ENCODE measurements at regions not wholly inside any gene's neighbourhood (a gene's known extent, or its start where the extent isn't known, plus 50 kb on each side); places are given as distances from the start of the nearest gene placed in this dataset.

DNA sequence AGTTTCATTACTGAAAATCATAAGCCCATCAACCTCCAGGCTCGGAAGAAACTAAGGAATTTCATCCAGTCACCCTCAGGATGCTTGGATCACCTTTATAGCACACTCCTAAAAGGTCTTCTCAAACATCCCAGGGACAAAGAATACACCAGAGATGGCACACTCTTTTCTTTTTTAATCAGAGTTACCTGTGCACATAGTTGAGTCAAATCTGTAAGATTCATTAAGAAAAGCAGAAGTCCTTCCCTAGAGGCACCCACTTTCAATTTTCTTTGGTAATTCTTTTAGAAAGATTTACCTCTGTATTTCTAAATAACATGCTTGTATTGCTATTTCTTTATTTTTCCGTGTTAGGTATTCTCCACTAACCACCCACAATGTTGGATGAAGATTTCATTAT, 50.6 kb upstream of the IL6 start:
- no peak for DNase-seq

DNA sequence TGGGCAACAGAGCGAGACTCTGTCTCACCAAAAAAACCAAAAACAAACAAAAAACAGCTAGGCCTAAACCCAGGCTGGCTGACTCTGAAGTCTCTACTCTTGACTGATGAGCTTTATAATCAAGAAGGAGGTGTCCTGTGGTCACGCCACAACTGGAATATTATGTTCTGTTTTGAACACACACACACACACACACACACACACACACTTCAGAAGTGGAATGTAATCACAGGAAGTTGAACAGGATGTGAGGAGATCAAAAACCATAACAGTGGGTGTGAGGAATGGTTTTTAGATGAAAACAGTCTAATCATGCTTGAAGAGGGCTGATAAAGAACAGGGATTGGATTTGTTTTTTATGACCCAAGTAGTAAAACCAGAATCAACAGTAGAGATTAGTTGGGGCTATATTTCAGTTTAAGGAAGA, 51.1 kb upstream of the IL6 start:
- no peak for DNase-seq

DNA sequence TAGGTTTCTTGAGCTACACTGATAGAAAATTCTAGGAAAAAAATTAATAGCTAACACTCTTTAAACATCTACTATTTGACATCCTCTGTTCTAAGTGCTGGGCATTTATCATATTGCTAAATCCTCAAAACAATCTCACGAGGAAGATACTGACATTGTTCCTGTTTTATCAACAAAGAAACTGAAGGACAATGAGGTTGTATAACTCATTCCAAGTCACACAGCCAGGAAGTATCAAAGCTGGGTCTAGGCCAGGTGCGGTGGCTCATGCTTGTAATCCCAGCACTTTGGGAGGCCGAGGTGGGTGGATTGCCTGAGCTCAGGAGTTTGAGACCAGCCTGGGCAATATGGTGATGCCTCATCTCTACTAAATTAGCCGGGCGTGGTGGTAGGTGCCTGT, 51.6 kb upstream of the IL6 start:
- DNase-seq: no peak

DNA sequence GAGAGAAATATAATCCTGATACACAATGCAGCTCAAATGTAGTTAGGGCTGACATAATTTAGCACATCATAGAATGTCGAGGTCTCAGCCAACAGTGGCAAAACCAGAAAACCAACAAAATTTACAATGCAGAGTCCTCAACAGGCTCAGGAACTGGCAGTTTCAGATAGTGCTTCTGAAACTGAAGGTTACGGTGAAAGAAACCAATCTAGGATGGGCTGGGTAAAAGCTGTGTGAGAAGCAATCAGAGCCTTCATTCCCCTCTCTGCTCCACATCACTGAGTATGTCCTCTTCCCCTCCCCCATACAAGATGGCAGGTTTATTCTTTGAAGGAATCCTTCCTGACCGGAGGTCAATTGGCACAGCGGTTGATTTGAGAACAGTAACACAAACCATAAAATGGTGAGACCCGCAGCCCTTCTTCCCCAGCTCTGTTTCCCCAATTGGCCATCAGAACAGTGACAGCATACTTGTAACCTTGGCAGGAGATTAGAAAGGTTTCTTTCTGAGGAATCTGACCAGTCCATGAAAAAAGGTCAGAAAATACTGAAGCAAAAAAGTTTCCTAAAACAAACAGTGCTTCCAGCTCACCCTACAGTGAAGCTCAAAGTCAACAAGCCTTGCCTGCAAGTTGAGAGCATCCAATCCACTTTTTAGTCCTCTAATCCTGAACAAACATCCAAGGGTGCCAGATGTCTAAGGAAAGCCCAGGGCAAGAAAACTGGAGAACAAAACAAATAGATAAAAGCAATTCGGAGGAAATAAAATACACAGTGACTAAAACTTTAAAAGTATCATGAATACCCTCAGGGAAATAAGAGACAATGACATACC, 53.9 kb upstream of the IL6 start:
- peak in 1 of 2 experiments; percentile 14 for DNase-seq

DNA sequence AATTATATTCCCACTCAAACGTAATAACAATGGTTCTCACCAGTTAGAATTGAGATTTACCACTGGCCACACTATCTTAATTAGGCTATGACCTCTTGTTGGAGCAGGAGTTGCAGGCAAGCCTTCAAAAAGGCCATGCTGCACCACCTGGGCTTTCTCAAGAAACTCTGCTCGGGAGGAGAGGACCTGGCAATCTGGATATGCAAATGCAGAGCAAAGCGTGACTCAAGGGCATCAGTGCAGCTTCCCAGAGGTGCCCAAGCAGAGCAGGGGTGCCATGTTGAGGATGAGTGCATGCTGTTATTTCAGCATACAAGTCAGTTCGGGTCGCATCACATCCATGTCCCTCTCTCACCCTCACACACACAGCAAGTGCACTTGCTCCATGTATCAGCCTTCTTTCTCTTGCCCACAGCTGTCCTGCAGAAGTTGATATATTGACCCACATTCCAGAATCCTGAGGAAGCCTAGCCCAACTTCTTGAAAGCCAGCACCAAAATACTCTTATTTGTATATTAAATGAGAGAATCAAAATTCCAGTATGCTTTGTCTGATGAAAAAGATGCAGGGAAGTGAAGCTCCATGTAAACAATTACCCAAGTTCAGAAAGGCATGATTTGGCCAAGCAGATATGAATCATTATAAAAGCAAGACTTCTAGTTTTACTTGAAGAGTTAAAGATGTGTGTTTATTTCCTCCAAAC, 55.7 kb upstream of the IL6 start:
- DNase-seq: no peak

DNA sequence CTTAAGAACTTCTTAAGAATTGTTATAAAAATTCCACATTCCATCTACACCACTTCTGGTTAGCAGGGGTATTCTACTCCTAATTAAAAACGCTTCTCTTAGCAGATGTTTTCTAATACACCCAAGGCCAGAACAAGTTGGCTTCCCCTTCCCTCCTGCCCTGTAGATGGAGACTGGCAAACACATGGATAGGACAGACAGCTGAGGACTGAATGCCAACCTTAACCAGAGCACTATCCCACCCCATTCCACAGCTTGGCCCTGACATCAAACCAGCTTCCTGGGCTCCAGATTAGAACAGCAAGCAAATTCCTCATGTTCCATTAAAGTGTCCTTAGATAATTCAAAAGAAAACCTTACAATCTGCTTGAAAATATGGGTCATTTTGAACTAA, 56.6 kb upstream of the IL6 start:
- DNase-seq: no peak

DNA sequence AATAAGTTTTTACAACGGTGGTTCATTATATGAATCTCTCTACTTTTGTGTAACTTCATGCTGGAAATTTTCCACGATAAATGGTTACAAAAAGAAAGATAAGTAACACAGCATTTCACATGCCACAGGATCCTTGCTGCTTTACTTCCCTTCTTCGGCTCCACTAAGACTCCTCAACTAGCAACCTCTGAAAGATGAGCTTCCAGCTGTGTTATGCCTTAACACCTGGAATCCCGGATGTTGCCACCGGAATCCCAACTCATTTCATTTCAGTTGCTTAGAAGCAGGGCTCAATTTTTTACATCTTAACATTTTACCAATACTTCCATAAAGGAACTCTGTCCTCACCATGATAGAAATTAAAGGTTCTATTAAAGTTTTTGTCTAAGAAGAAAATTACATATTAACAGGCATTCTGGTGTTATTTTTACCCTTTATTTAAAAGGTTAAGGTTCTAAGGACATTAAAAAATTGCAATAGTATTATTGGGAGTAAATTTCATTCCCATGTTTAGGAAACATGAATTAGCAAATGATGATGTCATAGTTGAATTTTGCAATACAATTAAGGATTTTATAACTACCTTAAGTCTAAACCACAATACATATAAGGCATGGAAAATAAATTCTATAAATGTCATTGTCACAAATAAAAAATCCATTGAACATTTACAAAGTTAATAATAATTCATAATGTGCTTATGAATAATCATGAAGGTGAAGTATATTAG, 57.1 kb upstream of the IL6 start:
- DNase-seq: no peak

DNA sequence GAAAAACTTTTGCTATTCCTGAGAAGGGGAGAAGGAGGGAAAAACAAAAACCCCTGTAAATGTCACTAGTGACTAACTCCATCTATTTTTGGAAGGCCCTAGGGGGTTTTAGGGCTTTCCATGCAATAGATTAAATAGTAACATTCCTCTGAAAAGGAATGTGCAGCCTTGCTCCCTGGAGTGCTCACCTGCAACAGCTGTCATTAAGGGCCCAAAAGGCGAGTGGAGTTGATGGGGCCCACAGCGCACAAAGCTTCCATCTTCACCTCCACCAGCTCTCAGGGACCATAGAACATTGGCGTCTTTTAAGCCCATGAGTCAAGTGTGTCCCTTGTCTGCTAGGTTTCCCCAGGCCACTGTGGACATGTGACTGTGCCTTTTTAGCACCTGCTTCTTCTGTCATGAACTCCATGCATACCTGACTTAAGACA, 58.0 kb upstream of the IL6 start:
- DNase-seq: no peak

DNA sequence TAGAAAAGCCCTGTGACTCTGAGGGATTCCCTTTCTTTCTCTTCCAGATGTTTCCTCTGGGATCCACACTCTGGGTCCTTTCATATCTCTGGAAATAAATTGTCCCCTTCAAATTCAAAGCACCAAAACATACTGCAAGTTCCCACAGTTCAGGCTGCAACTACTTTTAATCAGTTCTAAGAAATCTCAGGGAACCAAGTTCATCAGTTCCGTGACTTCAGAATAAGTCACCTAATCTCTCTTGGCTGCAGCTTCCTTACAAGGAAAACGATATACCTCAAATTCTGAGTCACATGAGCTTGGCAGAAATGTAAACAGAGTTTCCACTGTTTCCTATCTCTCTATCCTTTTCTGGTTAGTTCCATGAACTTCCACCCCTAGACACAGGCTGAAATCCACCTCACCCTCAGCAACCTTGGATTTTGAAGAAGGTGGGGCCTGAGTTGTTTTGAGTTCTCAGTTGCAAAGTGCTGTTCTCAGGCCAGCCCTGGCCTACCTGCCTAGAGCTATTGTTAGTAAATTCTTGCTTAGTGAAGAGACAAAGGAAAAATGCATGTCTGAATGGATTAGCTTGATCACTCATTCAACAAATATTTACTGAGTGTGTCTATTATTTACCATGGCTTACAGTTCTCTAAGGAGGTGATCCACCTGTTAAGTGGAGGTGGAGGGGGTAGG, 59.3 kb upstream of the IL6 start:
- DNase-seq: no peak

DNA sequence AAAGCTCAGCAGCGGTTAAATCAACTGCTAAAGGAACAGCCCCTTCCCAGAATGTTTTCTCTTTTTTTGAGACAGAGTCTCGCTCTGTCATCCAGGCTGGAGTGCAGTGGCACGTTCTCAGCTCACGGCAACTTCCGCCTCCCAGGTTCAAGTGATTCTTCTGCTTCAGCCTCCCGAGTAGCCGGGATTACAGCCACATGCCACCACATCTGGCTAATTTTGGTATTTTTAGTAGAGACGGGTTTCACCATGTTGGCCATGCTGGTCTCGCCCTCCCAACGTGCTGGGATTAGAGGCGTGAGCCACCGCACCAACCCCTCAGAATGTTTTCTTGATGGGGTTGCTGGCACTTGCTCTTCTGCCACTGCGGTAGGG, 59.8 kb upstream of the IL6 start:
- DNase-seq: no peak

DNA sequence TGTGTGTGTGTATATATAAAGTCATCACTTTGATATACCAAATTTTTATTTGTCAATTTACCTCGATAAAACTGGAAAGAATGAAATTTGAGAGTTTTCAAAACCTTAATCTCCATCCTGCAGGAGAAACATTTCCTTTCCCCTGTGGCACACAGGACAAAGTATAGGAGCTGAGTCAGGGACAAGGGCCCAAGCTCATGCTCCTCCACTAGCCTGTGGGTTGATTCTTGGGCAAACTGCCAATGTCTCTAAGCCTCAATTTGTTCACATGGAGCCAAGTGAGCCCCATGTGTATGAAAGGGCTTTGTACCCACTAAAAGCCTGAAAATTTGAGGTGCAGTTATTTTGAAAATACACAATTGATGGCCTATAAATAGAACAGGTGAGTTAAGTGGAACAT, 60.3 kb upstream of the IL6 start:
- DNase-seq: peak in 1 of 2 experiments; percentile 16

DNA sequence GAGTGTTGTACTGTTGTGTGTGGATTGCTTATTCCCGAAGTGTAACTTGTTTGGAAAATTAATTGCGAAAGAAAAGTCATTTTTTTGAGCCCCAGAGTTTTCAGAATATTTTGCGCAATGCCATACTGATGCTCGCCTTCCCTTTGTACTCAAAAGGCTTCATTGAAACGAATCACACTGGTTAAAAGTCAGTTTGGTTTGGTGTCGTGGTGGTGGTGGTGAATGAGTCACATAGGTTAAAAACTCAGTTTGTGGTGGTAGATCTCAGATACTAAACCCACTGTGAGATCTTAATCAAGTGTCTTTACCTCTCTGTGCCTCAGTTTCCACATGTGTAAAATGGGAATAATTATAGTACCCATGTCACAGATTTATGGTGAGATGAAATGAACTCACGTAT, 61.1 kb upstream of the IL6 start:
- no peak for DNase-seq

DNA sequence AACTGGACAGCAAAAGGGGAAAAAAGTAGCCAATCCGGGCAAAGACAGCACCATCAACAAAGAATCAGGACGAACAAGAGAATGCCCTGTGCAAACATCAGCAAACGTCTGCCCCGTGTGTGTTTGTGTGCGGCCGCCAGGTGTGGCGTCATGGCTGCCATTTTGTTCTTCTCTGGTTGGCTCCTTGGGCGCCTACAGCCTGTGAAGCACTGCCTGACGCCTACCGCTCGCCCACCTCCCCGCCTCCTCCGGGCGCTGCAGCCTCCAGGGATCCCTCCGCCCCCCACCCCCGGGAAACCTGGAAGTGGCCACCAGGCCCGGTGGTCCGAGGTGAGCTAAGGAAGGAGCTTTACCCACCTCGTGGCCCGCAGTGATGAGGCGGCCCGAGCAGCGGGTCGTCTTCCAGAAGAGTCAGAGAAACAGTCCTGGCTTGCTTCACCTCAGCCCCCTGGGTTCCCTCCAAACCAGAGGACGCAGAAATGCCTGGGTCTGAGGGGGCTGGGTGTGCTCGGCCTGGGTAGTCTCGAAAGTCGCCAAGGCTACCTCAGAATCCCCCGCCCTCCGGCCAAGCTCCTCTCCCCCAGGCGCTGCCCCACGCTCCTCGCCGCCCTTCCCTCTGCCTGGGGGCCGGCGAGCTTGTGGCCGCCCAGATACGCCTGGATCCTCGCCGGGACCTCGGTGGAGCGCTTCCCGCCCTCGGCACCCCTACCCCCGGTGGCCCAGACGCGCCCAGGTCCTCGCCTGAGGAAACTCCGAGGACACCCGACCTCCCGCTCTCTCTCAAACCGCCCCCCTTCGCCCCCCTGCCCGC, 61.8 kb upstream of the IL6 start:
- DNase-seq: no peak

DNA sequence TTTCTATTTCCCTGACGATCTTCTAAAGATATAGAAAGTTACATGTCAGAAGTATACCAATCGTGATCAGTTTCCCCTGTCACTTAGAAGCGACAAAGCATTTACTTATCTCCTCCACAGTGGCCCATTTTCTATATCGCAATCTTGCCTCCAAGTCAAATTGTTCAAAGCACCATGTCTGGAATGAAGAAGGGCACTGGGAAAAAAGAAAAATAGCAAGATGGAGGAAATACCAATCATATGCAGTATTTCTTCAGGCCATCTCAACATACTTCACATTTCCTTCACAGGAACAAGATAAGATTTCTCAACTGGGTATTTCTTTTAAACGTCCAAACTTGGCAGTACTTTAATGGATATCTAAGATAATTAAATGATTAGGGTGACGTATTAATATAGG, 63.3 kb upstream of the IL6 start:
- DNase-seq: no peak

DNA sequence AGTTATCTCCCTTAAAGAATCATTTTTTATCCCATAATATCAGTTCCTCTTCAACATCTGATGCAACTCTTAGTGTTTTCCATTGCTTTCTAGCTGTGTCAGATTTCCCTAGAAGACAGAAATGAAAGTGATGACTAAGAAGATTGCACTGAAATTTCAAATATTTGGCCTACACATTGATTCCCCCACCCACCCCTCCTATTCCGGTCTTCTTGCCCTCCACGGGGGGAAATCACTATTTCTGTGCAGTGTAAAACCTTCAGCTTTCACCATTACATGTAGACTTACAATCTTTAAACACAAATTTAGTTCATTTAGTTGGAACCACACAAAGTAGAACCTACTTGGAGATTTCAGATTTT, 63.7 kb upstream of the IL6 start:
- DNase-seq: no peak

DNA sequence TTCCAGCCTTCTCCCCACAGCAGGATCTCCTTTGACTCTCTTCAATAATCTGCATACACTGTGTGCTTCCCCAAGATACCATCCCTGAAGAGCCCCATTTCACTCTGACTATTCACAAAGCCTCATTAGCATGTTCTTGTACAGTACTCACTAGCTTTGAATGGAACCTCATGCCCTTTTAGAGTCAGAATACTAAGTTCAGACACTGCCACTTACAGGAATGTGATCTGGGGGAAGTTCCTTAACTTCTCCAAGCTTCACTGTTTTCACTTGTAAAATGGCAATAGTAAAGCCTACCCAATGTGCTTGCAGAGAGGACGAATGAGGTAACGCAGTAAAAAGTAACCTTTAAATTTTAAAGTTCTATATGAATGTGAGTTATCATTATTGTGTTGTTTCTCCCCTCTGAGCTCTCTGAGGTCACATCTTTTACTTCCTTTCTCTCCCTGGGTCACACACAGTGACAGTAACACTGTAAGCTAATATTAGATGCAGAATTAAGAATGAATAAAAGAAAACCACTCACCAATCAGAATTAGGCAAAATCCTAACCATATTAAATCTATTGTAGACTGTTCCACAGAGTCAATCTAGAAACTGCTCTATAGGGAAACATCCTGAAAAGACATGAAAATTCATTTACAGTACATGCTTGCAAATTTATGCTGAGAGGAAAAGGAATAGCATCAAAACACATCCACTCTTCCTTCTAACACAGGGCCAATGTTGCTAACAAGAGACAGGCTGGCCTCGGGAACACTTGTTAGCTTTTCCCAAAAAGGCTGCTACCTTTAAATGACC, 64.2 kb upstream of the IL6 start:
- DNase-seq: no peak

DNA sequence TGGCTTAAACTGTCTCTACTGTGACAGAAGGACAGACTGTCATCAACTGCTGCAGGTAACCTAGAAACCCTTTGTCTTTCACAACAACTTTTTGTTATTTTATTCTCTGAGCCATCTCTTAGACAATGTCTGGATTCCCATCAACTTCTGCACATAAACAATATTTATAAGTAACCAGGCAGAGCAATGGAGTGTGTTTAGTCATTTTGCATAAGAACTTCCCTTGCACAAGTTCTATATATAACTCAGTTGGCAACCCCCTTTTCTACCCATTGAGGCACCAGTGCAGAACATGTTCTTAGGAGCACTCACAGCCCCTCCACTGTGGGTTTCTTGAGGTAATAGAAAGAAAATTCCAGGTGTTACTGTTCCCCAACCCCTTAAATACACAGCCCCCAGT, 65.0 kb upstream of the IL6 start:
- no peak for DNase-seq

DNA sequence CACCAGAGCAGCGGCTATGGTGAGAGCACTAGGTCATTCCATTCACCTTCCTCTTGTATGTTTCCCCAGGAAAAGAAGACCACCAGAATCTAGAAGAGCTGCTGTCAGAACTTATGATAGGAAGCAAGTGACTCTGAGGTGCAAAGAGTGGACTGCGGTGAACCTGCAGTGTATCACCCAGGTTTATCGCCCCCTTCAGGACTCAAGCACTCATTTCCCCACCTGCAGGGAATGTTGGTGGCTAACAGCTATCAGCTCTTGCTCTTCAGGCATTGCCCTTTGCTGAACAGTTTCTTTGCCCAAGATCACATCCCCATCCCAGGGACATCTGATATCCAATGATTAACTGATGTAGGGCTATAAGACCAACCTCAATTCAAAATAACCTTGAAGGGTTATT, 66.3 kb upstream of the IL6 start:
- DNase-seq: peak in 1 of 2 experiments; percentile 10

DNA sequence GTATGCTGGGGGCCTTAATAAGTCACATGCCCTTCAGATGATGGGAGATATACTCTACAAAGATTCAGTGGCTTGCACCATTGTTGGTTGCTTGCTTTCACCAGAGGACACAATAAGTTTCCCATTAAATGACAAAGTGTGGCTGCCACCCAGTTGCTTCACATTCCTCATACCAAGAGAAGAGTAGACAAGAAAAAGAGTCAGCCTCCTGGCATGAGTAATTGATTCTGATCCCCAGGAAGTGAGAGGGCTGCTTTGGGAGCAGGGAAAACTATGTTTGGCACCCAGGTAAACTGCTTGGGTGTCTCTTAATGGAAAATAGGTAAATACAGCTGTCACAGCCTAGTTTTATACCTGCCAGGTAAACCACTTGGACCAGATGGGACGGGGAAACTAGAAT, 66.7 kb upstream of the IL6 start:
- DNase-seq: no peak

DNA sequence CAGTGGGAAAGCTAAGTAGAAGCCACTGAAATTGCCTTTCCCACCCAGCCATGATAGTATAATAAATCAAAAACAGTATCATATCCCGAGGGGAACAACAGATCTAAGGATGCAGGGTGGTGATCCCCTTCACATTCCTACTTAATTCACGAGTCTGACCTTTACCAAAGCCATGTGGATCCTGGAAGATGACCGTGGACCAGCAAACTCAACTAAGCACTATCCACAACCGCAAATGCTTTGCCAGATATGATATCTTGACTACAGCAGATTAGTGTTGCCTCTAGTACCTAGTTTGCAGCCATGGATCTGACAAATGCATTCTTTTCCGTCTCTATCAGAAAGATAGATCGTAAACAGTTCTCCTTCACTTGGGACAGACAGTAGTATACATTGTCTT, 67.3 kb upstream of the IL6 start:
- DNase-seq: no peak

DNA sequence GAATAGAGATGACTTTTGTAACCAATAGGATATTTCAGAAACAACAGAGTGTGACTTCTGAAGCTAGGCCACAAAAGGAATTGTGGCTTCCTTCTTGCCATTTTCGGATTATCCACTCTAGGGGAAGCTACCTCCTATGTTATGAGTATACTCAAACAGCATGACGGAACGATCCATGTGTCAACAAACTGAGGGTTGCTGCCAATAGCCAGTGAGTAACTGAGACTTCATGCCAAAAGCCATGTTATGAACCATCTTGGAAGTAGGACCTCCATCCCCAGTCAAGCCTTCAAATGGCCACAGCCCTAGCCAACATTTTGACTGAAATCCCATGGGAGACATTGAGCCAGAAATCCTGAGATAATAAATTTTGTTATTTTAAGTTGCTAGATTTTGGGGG, 69.0 kb upstream of the IL6 start:
- no peak for DNase-seq

DNA sequence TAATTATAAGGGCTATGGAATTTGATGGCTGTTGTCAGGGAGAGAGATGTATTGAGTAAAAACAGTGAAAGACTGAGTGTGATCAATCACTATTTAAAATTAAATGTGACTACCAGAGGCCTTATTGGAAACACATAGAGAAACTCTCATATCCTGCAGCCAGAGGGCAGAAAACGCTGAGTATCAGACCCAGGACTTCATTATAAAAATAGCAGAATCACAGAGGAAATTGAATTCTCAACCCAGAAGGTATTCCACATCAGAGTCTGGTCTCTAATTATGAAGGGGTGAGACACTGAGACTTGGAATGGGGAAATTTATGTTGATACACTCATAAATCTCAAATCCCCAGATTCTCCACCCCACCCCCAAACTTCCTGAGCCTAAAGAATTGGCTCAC, 69.5 kb upstream of the IL6 start:
- no peak for DNase-seq

Measured in SHP77 (cell line).